ENCODE measurements at regions not wholly inside any gene's neighbourhood (a gene's known extent, or its start where the extent isn't known, plus 50 kb on each side); places are given as distances from the start of the nearest gene placed in this dataset.

DNA sequence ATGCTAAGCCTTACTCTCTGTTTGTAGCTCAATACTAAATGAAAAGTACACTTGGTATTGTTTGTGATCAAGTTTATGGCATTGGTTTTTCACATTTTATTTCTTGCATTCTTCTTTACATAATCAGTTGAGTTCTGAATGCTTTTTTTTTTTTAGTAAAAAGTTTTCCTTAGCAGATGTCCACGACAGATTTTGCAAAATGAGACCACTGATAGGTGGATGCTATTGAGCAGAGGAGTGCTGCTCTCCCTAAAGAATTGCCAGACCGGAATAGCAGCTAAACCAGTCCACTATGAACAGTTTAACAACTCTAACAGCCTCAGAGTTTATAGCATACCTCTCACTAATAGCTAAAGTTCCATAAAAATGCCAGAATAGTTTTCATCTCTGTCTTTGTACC lies 225.1 kb upstream of the CACNA2D1 start:
- TF ChIP-seq, protein P1, sequence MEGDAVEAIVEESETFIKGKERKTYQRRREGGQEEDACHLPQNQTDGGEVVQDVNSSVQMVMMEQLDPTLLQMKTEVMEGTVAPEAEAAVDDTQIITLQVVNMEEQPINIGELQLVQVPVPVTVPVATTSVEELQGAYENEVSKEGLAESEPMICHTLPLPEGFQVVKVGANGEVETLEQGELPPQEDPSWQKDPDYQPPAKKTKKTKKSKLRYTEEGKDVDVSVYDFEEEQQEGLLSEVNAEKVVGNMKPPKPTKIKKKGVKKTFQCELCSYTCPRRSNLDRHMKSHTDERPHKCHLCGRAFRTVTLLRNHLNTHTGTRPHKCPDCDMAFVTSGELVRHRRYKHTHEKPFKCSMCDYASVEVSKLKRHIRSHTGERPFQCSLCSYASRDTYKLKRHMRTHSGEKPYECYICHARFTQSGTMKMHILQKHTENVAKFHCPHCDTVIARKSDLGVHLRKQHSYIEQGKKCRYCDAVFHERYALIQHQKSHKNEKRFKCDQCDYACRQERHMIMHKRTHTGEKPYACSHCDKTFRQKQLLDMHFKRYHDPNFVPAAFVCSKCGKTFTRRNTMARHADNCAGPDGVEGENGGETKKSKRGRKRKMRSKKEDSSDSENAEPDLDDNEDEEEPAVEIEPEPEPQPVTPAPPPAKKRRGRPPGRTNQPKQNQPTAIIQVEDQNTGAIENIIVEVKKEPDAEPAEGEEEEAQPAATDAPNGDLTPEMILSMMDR (IDR thresholded peaks at IDR 0.05) = no peak
- no peak for TF ChIP-seq POLR2A (IDR thresholded peaks at IDR 0.05)

All from uterus (tissue), 2 donors.